WTC11 (cell line): ENCODE measurements at regions not wholly inside any gene's neighbourhood (a gene's known extent, or its start where the extent isn't known, plus 50 kb on each side); places are given as distances from the start of the nearest gene placed in this dataset.
"Not testable (repeated sequence)": the region's sequence is repeated elsewhere in the genome, so short reads cannot be mapped to it uniquely, and the experiment has no call there.

ENCODE experiments used
- ATAC-seq: fragments of 200-7000 bp; cut with Tn5 transposase; 2 replicates; pipeline ENCODE4 v1.10.0; 2021; ENCODE audit warnings: mild to moderate bottlenecking, moderate library complexity
- CTCF ChIA-PET: fragments of 300-600 bp; sonication (Branson Sonifier 250); formaldehyde crosslinking; loops from one replicate; lab custom pipeline; 2021; ENCODE audit warnings: antibody characterized with exemption; lab: Charles Lee
- POLR2A ChIA-PET: fragments of 350-600 bp; sonication (Branson Sonifier 250); formaldehyde crosslinking; loops from one replicate; lab custom pipeline; 2021; ENCODE audit warnings: antibody characterized with exemption; lab: Charles Lee
- DNase-seq: peaks from one replicate; pipeline ENCODE4 v3.0.0; 2021; ENCODE audit warnings: low spot score
- H3K27ac Mint-ChIP-seq: 2 replicates; pipeline ENCODE4 v1.8.0; 2021; ENCODE audit warnings: mixed read lengths
- H3K27me3 Mint-ChIP-seq: 2 replicates; pipeline ENCODE4 v1.8.0; 2021; ENCODE audit warnings: low read depth, mild to moderate bottlenecking, moderate library complexity, mixed read lengths
- H3K36me3 Mint-ChIP-seq: 2 replicates; pipeline ENCODE4 v1.8.0; 2021; ENCODE audit warnings: mixed read lengths
- H3K4me1 Mint-ChIP-seq: 2 replicates; pipeline ENCODE4 v1.8.0; 2022; ENCODE audit warnings: mixed read lengths
- H3K4me3 Mint-ChIP-seq: 2 replicates; pipeline ENCODE4 v1.8.0; 2021; ENCODE audit warnings: mild to moderate bottlenecking, moderate library complexity, mixed read lengths
- H3K9me3 Mint-ChIP-seq: 2 replicates; pipeline ENCODE4 v1.8.0; 2021; ENCODE audit warnings: mixed read lengths
- ETV6 ChIP-seq: sonication (generic); formaldehyde crosslinking; IDR thresholded peaks from 2 replicates; pipeline ENCODE4 v1.8.1; 2022; ENCODE audit warnings: mild to moderate bottlenecking, missing genetic modification reagents
- FOXJ3 ChIP-seq: sonication (generic); formaldehyde crosslinking; IDR thresholded peaks from 2 replicates; pipeline ENCODE4 v1.9.0; 2021; ENCODE audit warnings: missing genetic modification reagents, mild to moderate bottlenecking, borderline replicate concordance
- FOXK1 ChIP-seq: sonication (generic); formaldehyde crosslinking; IDR thresholded peaks from 2 replicates; pipeline ENCODE4 v1.8.0; 2022; ENCODE audit warnings: mild to moderate bottlenecking, moderate library complexity, missing genetic modification reagents
- GABPB1 ChIP-seq: sonication (generic); formaldehyde crosslinking; IDR thresholded peaks from 2 replicates; pipeline ENCODE4 v1.8.1; 2023; ENCODE audit warnings: mild to moderate bottlenecking, missing genetic modification reagents
- GRHL2 ChIP-seq: fragments of 250-450 bp; sonication (Bioruptor Pico); IDR thresholded peaks from 2 replicates; pipeline ENCODE4 v1.8.0; 2022; ENCODE audit warnings: mild to moderate bottlenecking, moderate library complexity; ENCODE audit not compliant: insufficient replicate concordance, severe bottlenecking
- HMGA2 ChIP-seq: fragments of 250-450 bp; sonication (Bioruptor Pico); IDR thresholded peaks from 2 replicates; pipeline ENCODE4 v1.4.0; 2021; ENCODE audit warnings: mild to moderate bottlenecking, moderate library complexity
- IRF2 ChIP-seq: sonication (generic); formaldehyde crosslinking; IDR thresholded peaks from 2 replicates; pipeline ENCODE4 v1.8.0; 2022; ENCODE audit warnings: low read depth, missing genetic modification reagents, borderline replicate concordance
- JAZF1 ChIP-seq: fragments of 250-450 bp; sonication (Bioruptor Pico); IDR thresholded peaks from 2 replicates; pipeline ENCODE4 v1.9.0; 2021; ENCODE audit warnings: moderate library complexity, mild to moderate bottlenecking, inconsistent platforms
- MYBL2 ChIP-seq: sonication (generic); formaldehyde crosslinking; IDR thresholded peaks from 2 replicates; pipeline ENCODE4 v1.8.1; 2023; ENCODE audit warnings: mild to moderate bottlenecking, moderate library complexity, missing genetic modification reagents
- SMAD4 ChIP-seq: sonication (generic); formaldehyde crosslinking; IDR thresholded peaks from 2 replicates; pipeline ENCODE4 v1.8.0; 2022; ENCODE audit warnings: mild to moderate bottlenecking, missing genetic modification reagents
- TEAD1 ChIP-seq: sonication (generic); formaldehyde crosslinking; IDR thresholded peaks from 2 replicates; pipeline ENCODE4 v1.8.0; 2022; ENCODE audit warnings: mild to moderate bottlenecking, missing genetic modification reagents
- TEAD4 ChIP-seq: sonication (generic); formaldehyde crosslinking; IDR thresholded peaks from 2 replicates; pipeline ENCODE4 v1.8.0; 2022; ENCODE audit warnings: mild to moderate bottlenecking, missing genetic modification reagents
- TP53 ChIP-seq: sonication (generic); formaldehyde crosslinking; IDR thresholded peaks from 2 replicates; pipeline ENCODE4 v1.8.1; 2023; ENCODE audit warnings: mild to moderate bottlenecking, missing genetic modification reagents
- ZNF263 ChIP-seq: sonication (generic); formaldehyde crosslinking; IDR thresholded peaks from 2 replicates; pipeline ENCODE4 v1.8.1; 2022; ENCODE audit warnings: low read depth, mild to moderate bottlenecking, moderate library complexity, missing genetic modification reagents
- ZNF416 ChIP-seq: fragments of 250-450 bp; sonication (Bioruptor Pico); IDR thresholded peaks from 2 replicates; pipeline ENCODE4 v1.9.0; 2021; ENCODE audit warnings: mild to moderate bottlenecking, inconsistent platforms
- TF ChIP-seq, protein P1 (sequence below): sonication (generic); formaldehyde crosslinking; IDR thresholded peaks from 2 replicates; pipeline ENCODE4 v1.8.0; 2023; ENCODE audit warnings: missing genetic modification reagents
- TF ChIP-seq, protein P2 (sequence below): sonication (generic); formaldehyde crosslinking; IDR thresholded peaks from 2 replicates; pipeline ENCODE4 v1.8.1; 2023; ENCODE audit warnings: mild to moderate bottlenecking, missing genetic modification reagents, moderate library complexity
- TF ChIP-seq, protein P3 (sequence below): fragments of 250-450 bp; sonication (Bioruptor Pico); IDR thresholded peaks from 2 replicates; pipeline ENCODE4 v1.8.0; 2021; ENCODE audit warnings: mild to moderate bottlenecking

DNA sequence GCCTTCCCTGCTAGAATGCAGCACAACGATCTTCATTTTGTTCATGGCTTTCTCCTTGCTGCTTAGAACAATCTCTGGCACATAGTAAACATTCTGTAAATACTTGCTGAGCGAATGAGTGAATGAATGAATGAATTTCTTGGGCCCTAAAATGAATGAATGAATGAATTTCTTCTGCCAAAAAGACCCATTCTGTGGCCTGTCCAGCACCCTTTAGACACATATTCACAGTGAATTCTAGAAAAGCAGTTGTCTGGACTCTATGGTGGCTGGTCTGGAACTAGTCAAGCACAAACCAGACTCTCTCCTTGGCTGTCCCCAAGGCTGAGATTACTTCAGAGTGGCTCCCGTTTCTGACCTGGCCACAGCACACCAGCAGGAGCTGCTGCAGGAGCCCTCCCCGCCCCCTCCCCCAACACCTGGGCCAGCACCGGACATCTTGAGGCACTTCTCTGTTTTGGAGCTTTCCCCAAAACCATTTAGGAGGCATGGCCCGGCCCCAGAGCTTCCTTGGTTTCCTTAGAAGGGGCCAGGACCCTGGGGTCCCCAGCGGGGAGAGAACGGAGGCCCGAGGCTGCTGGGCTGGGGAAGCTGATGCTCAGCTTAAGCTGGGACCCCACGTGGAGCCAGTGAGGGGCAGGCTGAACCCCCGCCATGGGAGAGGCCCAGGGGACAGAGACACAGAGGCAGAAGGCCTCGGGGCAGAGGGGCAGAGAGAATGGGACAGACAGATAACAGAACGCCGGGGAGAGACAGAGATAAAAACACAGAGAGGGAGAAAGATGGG is 159.0 kb downstream of the ZFP36L2 start:
- 0 out of 2 replicates have a peak overlapping the region, but pooled peaks have one; percentile 54 for H3K27ac Mint-ChIP-seq
- peaks cover 6% of the 10 kb centered on the region for H3K36me3 Mint-ChIP-seq
- H3K4me3 Mint-ChIP-seq: no peak overlapping the region
- ATAC-seq (peak; percentile 23; the same call in 1 of the 2 replicates), DNase-seq (no peak)
- ChIA-PET CTCF (interaction anchor here (0.6 to 0.8 kb wide), 3 partner anchors 15 to 274 kb away, joined by 3 read pairs; no protein-coding TSS in a partner anchor), POLR2A (no interaction called here)
- no peaks in the 10 kb centered on the region; the same call in 1 of the 2 replicates for H3K27me3 Mint-ChIP-seq
- H3K9me3 Mint-ChIP-seq: peaks cover 8% of the 10 kb centered on the region
- TF ChIP-seq, protein P1, sequence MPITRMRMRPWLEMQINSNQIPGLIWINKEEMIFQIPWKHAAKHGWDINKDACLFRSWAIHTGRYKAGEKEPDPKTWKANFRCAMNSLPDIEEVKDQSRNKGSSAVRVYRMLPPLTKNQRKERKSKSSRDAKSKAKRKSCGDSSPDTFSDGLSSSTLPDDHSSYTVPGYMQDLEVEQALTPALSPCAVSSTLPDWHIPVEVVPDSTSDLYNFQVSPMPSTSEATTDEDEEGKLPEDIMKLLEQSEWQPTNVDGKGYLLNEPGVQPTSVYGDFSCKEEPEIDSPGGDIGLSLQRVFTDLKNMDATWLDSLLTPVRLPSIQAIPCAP: no peak
- TF ChIP-seq GRHL2 (CRISPR knock-in tag): no peak
- no peak for TF ChIP-seq TEAD4
- no peak for TF ChIP-seq TEAD1 (CRISPR knock-in tag)
- TF ChIP-seq MYBL2 (CRISPR knock-in tag): no peak
- no peak for TF ChIP-seq JAZF1 (CRISPR knock-in tag)
- TF ChIP-seq SMAD4 (CRISPR knock-in tag): no peak
- no peak for TF ChIP-seq ZNF263 (CRISPR knock-in tag)
- no peak for TF ChIP-seq GABPB1 (CRISPR knock-in tag)
- TF ChIP-seq, protein P2, sequence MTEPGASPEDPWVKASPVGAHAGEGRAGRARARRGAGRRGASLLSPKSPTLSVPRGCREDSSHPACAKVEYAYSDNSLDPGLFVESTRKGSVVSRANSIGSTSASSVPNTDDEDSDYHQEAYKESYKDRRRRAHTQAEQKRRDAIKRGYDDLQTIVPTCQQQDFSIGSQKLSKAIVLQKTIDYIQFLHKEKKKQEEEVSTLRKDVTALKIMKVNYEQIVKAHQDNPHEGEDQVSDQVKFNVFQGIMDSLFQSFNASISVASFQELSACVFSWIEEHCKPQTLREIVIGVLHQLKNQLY (CRISPR knock-in tag): no peak
- TF ChIP-seq IRF2 (CRISPR knock-in tag): no peak
- peaks cover 7% of the 10 kb centered on the region; the same call in 1 of the 2 replicates for H3K4me1 Mint-ChIP-seq

DNA sequence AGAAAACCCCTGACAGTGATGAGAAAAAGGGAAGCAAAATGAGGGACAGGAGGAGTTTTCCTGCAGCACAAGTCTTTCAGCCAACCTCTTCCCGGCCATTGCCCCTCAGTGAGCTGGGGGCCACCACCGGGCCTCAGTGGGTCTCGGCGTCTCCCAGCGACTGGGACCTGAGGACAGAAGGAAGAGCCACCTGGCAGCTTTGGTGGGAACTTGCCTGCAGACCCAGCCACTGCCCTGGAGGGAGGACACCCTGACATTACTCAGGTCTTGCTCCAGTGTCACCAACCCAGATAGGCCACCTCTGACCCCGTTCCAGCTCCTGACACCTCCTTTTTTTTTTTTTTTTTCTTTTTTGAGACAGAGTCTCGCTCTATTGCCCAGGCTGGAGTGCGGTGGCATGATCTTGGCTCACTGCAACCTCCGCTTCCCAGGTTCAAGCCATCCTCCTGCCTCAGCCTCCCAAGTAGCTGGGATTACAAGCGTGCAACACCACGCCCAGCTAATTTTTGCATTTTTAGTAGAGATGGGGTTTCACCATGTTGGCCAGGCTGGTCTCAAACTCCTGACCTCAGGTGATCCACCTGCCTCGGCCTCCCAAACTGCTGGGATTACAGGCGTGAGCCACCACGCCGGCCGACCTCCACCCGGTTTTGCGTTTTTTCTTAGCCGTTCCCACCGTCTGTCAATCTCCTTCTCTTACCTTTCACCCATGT is 159.7 kb downstream of the ZFP36L2 start:
- H3K27me3 Mint-ChIP-seq, H3K4me1 Mint-ChIP-seq, POLR2A ChIA-PET, ATAC-seq, H3K27ac Mint-ChIP-seq, H3K4me3 Mint-ChIP-seq, DNase-seq: not testable (repeated sequence)
- Mint-ChIP-seq H3K36me3 (peaks cover 10% of the 10 kb centered on the region), H3K9me3 (peaks cover 12% of the 10 kb centered on the region)
- CTCF ChIA-PET: interaction anchor here (0.6 kb wide), 1 partner anchor 18 kb away, joined by 3 read pairs; no protein-coding TSS in a partner anchor

DNA sequence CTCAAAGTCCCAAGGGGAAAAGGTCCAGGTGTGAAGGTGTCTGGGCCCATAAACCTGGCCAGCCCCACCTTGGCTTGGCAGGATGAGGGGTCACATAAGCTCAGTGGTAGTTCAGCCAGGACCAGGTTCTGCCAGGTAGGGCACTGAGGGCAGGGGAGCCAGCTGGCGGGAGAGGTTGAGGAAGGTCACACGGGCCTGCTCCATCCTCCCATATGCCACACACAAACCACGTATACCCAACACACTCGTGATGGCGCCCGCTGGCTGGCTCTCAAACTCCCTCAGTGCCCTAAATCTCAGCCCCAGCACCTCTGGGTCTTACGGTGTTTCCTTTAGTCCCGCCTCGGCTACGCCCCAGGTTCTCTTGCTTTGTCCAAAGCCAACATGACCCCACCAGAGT is 160.5 kb downstream of the ZFP36L2 start:
- ChIA-PET POLR2A (no interaction called here), CTCF (no interaction called here)
- H3K27me3 Mint-ChIP-seq: no peaks in the 10 kb centered on the region; the same call in 1 of the 2 replicates
- no peak overlapping the region for H3K27ac Mint-ChIP-seq
- TF ChIP-seq, protein P3, sequence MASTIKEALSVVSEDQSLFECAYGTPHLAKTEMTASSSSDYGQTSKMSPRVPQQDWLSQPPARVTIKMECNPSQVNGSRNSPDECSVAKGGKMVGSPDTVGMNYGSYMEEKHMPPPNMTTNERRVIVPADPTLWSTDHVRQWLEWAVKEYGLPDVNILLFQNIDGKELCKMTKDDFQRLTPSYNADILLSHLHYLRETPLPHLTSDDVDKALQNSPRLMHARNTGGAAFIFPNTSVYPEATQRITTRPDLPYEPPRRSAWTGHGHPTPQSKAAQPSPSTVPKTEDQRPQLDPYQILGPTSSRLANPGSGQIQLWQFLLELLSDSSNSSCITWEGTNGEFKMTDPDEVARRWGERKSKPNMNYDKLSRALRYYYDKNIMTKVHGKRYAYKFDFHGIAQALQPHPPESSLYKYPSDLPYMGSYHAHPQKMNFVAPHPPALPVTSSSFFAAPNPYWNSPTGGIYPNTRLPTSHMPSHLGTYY (CRISPR knock-in tag): no peak
- TF ChIP-seq ETV6 (CRISPR knock-in tag): no peak
- no peak for TF ChIP-seq ZNF416 (CRISPR knock-in tag)
- TF ChIP-seq TP53 (CRISPR knock-in tag): no peak
- TF ChIP-seq FOXJ3: no peak
- TF ChIP-seq FOXK1 (CRISPR knock-in tag): no peak
- TF ChIP-seq HMGA2 (CRISPR knock-in tag): no peak
- peaks cover 10% of the 10 kb centered on the region for H3K36me3 Mint-ChIP-seq
- DNase-seq (no peak), ATAC-seq (no peak)
- peaks cover 3% of the 10 kb centered on the region; the same call in 1 of the 2 replicates for H3K4me1 Mint-ChIP-seq
- peaks cover 20% of the 10 kb centered on the region for H3K9me3 Mint-ChIP-seq
- no peak overlapping the region for H3K4me3 Mint-ChIP-seq
